EH (cell line): ENCODE measurements at regions not wholly inside any gene's neighbourhood (a gene's known extent, or its start where the extent isn't known, plus 50 kb on each side); places are given as distances from the start of the nearest gene placed in this dataset.
"Not testable (repeated sequence)": the region's sequence is repeated elsewhere in the genome, so short reads cannot be mapped to it uniquely, and the experiment has no call there.

Experiments
- DNase-seq: peaks from one replicate; pipeline ENCODE4 v3.0.0-alpha.2; 2015; ENCODE audit warnings: low read depth

DNA sequence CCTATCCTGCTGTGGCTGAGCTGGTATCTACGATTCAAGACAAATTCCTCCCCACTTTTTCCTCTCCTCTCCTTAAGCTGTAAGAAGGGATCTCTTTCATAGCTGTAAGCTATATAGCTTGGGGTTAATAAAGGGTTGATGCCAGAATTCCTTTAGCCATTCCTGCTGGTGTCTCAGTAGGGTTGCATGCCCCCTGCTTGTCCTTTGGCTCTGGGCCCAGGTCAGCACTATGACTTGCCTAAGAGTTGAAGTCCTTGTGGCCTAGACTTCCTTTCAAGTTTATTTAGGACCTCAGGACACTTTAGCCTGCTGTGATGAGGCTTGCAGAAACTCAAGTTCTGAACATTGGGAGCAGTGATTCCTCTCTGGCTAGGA, 270.0 kb downstream of the AMY1C start:
- DNase-seq, result no peak

GRCh38 chr1:104028416-104029035, 278.8 kb downstream of the AMY1C start:
- DNase-seq, result no peak

DNA sequence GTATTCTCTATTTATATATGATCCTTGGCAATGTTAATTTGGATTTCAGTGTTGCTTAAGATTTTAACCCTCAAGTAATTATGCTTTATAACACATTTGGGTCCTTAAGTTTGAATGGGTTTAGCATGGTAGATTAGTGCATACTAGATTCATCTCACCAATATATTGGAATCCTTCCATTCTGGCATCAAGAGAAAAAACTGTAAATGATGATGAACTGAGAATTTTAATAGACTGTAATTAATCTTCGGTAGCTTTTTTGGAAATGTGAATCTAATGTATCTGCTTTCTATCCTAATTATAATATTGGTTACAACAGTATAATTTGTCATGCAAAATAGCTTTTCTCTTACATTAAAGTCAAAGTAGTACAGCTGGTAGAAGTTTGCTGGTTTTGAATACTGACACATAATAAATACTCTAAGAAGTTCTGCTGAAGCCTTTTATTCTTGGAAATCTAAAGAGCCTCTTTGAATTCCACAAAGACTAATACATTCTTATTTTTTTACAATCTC, 279.8 kb downstream of the AMY1C start:
- no peak for DNase-seq

DNA sequence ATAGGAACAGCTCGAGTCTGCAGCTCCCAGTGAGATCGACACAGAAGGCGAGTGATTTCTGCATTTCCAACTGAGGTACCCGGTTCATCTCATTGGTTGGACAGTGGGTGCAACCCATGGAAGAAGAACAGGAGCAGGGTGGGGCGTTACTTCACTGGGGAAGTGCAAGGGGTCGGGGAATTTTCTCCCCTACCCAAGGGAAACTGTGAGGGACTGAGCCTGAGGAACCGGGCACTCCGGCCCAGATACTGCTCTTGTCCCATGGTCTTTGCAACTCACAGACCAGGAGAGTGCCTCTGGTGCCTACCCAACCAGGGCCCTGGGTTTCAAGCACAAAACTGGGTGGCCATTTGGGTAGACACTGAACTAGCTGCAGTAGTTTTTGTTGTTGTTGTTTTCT, 307.1 kb downstream of the AMY1C start:
- DNase-seq, result no peak

- not testable (repeated sequence) for DNase-seq
Observed at GRCh38 chr1:104057219-104057898, 307.7 kb downstream of the AMY1C start.

GRCh38 chr1:104061637-104062036, 311.9 kb downstream of the AMY1C start:
- DNase-seq, result not testable (repeated sequence)

- DNase-seq, result no peak
Observed at GRCh38 chr1:104064399-104064798, 314.7 kb downstream of the AMY1C start.

DNA sequence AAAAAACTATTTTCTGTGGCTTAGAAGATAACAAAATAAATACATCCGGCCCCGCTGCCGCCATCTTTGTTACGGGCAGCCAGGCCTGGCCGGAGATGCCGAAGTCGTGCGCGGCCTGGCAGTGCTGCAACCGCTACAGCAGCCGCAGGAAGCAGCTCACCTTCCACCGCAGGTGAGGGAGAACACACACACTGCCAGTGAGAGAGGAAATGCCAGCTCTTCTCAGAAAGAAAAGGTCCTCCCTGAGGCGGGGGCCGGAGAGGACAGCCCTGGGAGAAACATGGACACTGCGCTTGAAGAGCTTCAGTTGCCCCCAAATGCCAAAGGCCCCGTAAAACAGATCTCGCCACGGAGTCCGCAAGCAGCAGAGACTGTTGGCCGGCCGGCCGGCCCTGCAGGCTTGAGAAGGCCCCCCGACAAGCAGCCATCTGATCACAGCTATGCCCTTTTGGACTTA, 323.2 kb downstream of the AMY1C start:
- DNase-seq, result no peak

- DNase-seq, result no peak
Observed at GRCh38 chr1:104073463-104073902, 323.8 kb downstream of the AMY1C start.

DNA sequence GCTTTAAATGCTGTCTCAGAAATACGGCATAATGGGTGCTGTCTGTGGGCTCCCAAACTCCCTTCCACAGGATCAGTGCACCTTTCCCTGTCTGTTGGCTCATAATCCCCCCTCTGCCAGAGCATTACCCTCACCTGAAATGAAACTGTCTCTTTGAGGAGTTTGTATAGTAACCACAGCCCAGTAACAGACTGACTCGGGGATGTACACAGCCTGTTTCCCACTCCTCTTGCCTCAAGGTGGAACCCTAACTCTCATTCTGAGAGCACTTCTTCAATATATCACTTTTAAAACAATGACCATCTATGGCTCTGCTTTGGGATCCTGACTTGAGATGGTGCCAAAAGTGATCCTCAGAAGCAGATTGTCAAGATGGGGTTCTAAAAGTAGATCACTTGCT, 332.5 kb downstream of the AMY1C start:
- no peak for DNase-seq

DNA sequence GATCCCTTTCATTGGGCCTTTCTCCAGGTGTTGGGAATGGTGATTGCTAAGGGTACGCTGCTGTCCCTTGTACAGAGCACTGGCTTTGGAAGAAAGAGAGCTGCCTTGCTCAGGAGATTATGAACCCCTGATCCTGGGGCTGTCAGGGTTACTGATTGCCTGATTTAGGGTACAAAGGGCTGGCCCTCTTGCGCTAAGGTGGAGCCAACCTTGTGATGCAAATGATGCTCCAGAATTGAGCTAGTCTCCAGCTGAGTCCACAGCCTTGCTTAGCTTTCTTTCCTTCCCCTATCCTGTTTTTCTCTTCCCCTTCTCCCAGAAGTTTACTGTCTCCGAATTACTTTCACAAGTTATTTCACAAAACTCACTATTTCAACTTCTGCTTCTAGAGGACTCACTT, 334.7 kb downstream of the AMY1C start:
- no peak for DNase-seq

DNA sequence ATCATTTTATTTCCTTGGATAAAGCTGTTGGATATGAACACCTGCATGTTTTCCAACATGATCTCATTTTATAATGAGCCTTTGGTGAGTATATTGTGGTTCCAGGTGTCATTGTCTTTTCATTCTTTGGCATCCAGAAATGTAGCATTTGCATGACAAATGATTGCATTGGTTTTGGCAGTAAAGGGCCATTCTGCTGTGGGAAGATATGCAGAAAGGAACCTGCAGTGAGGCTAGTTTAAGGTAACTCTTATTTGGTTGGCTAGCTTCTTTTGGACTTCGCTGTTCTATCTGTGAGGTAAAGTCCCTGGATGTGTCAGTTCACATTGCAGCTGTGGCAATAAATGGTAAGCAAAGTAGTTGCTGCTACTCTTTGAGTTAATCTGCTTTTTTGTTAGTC, 343.0 kb downstream of the AMY1C start:
- no peak for DNase-seq

DNA sequence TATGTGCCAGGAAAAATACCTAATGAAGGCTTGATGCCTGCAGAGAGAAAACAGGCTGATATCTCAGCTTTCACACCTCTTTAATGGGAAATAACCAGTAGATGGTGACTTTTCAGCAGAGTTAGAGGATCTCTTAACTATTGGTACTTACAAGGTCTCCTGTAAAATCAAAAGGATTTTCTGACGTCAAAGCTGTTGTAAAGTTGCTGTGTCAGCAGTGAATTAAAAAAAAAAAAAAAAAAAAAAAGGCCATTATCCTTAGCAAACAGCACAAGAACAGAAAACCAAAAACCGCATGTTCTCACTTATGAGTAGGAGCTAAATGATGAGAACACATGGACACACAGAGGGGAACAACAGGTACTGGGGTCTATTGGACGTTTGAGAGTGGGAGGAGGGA, 349.1 kb downstream of the AMY1C start:
- DNase-seq, result no peak

DNA sequence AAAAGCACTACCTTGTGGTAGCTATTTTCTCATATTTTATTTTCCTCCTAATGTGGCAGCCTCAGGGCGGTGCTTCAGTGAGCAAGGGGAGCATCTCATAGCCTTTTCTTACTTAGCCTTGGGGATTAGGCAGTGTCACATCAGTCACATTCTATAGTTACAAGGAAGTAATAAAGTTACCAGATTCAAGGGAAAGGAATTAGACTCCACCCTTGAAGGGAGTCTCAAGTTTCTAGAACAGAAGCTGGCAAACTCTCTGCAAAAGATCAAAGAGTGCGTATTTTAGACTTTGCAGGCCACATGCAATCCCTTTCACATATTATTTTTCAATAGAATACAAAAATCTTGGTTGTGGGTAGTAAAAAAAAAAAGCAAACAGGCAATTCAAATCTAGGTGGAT, 350.4 kb downstream of the AMY1C start:
- no peak for DNase-seq

- DNase-seq, result no peak
Observed at GRCh38 chr1:104105465-104105864, 355.8 kb downstream of the AMY1C start.

DNA sequence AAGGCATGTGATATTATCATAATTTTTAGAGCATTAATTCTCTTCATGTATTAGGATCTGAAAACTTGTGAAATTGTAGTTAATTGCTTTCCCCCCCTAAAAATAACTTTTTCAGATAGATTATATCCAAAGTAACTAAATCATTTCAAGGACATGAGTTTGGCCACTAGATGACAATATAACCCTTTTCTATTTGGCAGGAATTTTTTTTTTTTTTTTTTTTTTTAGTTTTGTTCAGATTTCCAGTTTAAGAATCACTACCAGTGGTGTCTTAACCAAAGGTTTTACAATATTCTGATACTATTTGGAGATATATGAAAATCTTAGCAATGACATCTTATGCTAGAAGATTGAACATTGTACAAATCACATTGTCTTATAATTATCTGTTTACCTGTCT, 370.8 kb downstream of the AMY1C start:
- DNase-seq, result no peak

- DNase-seq, result no peak
Observed at GRCh38 chr1:104121271-104121670, 371.6 kb downstream of the AMY1C start.

DNA sequence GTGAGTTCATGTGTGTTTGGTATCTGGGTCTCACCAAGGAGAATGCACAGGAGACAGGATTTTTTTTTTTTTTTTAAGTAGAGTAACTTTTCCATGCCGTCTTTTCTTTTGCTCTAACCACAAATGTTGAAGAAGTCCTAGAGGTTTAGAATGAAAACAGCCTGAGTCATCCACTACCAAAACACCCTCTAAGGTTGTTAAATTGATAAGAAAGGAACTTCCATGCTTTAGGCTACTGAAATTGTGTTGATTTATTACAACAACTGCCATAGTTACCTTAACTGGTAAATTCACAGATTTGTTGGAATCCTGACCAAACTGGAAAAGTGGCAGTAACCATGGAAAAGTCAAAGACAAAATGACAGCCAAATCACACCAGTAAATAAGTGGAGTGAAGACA, 375.6 kb downstream of the AMY1C start:
- DNase-seq, result no peak

DNA sequence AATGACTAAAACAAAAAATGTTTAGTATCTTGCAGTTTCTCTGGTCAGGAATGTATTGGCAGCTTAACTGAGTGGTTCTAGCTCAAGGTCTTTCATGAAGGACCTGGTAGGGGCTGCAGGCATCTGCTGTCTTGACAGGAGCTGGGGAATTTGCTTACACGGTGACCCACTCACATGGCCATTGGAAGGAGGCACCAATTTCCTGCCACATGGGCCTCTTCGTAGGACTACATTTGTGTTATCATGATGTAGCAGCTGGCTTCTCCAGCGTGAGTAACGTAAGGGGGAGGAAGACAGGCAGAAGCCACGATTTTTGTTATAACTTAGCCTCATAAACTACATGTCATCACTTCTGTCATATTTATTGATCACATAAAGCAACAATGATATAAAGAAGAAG, 376.3 kb downstream of the AMY1C start:
- DNase-seq, result no peak

DNA sequence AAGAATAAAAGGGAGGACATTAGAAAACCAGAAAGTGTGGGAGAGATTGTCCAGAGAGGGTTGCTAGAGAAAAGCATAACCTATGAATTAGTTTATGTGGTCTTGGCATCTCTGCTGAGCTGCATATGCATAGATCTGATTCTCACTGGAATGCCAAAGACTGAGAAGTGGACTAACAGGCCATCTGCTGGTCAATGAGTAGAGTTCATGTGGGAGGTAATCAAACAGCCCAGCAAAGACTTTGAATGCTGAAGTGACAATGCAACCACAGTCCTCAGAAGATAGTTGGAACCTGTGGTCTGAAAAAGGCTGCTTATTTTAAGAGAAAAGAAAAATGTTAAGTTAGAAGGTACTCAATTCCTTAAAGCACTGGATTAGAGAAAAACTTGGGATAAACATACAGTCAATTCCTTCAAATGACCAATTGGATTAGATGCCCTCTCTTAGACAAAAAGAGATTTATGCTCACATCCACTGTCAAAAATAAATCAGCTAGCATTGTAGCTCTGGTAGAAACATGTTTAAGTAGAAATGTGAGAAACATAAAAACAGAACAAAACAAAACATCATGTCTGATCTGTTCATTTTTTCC, 382.8 kb downstream of the AMY1C start:
- no peak for DNase-seq

- DNase-seq, result not testable (repeated sequence)
Observed at GRCh38 chr1:104135036-104135435, 385.3 kb downstream of the AMY1C start.

DNA sequence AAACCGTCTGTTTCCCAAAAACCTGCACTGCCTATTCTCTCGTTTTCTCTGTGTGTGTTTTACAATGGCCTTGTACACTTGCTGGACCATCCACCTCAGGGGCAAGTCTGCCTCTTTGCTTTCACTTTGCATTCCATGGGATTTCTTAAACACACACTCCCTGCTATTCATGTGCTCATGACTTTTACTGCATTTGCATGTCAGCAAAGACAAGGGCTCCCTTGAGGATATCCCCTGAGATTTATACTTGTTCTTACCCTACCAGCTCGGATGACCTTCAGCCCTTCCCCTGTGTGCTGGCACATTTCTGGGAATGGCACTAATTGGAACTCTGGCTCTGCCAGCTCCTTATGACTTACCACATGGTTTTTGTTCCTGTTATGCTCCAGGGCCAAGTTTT, 386.9 kb downstream of the AMY1C start:
- DNase-seq, result no peak

GRCh38 chr1:104156738-104157137, 407.0 kb downstream of the AMY1C start:
- DNase-seq, result no peak
